ENCODE measurements at regions not wholly inside any gene's neighbourhood (a gene's known extent, or its start where the extent isn't known, plus 50 kb on each side); places are given as distances from the start of the nearest gene placed in this dataset.

DNA sequence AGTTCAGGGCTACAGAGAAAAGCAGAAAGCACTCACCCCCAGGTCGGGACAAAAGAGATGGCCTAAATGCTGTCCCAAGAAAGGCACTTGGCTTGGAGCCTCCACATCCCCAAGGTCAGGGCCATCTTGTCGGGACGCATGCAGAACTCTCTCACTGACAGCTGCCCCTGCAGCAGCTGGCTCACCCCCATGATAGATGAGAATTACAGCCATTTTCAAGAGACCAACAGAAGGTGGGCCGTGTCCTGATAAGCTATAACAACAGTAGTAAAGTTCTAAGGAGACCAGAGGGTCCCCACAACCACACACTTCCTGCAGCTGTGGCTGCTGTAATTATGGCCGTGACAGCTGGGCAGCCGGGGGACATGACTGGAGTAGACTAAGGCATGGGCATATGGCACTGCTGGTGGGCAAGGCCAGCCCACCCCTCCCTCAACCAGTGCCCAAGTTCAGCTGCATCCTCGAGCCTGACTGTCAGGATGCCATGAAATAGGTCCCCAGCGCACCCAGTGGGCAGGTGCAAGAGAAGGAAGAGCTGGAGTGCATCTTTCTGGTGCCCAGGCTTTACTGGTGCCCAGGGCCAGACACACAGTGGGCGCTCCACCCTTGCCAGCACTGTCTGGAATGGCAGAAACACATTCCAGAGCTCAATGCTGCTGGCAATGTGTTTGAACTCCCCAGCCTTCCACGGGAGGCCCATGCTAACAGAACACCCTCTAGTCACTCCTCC lies 436.7 kb upstream of the ZNF507 start:
- DNase-seq (ENCODE audit: low read depth): no peak
- no peak overlapping the region for H3K4me3 ChIP-seq (ENCODE audit: control insufficient read depth, low read depth, low read length)
- TF ChIP-seq, protein P1, sequence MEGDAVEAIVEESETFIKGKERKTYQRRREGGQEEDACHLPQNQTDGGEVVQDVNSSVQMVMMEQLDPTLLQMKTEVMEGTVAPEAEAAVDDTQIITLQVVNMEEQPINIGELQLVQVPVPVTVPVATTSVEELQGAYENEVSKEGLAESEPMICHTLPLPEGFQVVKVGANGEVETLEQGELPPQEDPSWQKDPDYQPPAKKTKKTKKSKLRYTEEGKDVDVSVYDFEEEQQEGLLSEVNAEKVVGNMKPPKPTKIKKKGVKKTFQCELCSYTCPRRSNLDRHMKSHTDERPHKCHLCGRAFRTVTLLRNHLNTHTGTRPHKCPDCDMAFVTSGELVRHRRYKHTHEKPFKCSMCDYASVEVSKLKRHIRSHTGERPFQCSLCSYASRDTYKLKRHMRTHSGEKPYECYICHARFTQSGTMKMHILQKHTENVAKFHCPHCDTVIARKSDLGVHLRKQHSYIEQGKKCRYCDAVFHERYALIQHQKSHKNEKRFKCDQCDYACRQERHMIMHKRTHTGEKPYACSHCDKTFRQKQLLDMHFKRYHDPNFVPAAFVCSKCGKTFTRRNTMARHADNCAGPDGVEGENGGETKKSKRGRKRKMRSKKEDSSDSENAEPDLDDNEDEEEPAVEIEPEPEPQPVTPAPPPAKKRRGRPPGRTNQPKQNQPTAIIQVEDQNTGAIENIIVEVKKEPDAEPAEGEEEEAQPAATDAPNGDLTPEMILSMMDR (IDR thresholded peaks at IDR 0.05; ENCODE audit: control insufficient read depth, insufficient read depth, low read depth, low read length, missing control alignments): no peak

DNA sequence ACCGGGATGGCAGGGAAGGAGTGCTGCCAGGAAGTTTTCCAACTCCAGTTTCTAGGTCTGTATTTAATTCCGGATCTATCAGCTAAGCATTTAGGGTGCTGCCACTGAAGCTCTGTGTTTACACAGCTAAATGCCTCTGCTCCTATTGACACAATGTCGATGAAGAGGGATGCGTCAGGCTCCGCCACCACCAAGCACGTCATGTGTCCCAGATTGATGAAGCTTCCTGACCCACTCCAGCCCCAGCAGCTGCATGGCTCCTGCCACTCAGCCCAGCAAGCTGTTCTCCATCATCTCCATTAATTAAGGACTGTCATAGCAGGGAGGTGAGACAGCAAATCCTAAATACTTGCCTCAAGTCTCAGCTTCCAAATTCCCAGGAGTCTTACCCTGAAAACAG lies 435.2 kb upstream of the ZNF507 start:
- TF ChIP-seq, protein P1 (IDR thresholded peaks at IDR 0.05; ENCODE audit: control insufficient read depth, insufficient read depth, low read depth, low read length, missing control alignments): no peak
- DNase-seq (ENCODE audit: low read depth): no peak
- H3K4me3 ChIP-seq (ENCODE audit: control insufficient read depth, low read depth, low read length): no peak overlapping the region

DNA sequence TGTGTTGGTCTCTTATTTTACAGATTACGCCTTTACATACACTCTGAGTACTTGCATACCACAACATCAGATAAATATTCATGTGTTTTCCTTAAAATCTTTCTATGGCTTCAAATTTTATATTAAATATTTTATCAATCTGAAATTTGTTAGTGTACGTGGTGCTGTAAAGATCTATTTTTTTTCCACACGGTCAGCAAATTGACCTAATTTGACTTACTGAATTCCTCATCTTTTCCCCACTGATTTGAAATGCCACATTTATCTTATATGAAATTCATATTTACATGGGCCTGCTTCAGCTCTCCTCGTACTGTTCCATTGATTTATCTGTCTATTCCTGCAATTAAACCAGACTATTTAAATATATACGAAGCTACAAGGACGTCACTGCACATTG lies 433.8 kb upstream of the ZNF507 start:
- no peak for DNase-seq (ENCODE audit: low read depth)
- no peak overlapping the region for H3K4me3 ChIP-seq (ENCODE audit: control insufficient read depth, low read depth, low read length)
- TF ChIP-seq, protein P1 (IDR thresholded peaks at IDR 0.05; ENCODE audit: control insufficient read depth, insufficient read depth, low read depth, low read length, missing control alignments): no peak

DNA sequence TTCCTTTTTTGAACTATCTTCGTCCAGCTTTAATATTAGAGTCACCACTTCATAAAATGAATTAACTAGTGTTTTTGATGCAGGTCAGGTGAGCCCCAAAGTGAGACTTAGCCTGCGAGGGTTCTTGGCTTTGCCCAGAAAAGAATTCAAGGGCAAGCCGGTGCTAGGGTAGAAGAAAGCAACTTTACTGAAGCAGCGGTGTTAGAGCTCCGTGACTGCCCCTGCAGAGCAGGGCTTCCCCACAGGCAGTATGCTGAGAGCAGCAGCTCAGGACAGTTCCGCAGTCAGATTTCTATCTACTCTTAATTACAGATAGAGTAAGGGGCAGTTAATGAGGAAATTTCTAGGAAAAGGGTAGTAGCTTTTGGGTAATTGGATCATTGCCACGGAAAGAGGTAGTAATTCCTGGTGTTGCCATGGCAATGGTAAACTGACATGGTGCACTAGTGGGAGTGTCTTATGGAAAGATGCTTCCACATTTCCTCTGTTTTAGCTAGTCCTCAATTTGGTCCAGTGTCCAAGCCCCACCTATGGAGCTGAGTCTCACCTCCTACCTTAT lies 432.2 kb upstream of the ZNF507 start:
- no peak overlapping the region for H3K4me3 ChIP-seq (ENCODE audit: control insufficient read depth, low read depth, low read length)
- TF ChIP-seq, protein P1 (IDR thresholded peaks at IDR 0.05; ENCODE audit: control insufficient read depth, insufficient read depth, low read depth, low read length, missing control alignments): no peak
- DNase-seq (ENCODE audit: low read depth): no peak

DNA sequence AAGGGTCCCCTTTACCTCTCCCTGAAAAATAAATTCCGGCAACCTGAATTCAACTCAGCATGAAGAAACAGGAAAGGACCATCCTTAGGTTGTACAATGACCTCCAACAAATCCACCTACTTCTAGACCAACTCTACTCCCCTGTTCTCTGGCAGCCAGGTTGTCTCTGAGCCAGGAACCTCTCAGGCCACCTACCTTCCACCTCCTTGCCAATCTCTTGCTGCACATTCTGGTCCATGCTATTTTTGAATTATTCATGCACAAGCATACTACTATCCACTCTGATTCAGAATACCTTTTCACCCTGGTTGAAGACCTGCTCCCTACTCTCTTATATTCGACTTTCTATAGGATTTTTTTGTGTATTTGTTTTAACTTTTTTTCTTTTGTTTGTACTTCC lies 415.0 kb upstream of the ZNF507 start:
- TF ChIP-seq, protein P1 (IDR thresholded peaks at IDR 0.05; ENCODE audit: control insufficient read depth, insufficient read depth, low read depth, low read length, missing control alignments): no peak
- no peak for DNase-seq (ENCODE audit: low read depth)
- no peak overlapping the region for H3K4me3 ChIP-seq (ENCODE audit: control insufficient read depth, low read depth, low read length)

DNA sequence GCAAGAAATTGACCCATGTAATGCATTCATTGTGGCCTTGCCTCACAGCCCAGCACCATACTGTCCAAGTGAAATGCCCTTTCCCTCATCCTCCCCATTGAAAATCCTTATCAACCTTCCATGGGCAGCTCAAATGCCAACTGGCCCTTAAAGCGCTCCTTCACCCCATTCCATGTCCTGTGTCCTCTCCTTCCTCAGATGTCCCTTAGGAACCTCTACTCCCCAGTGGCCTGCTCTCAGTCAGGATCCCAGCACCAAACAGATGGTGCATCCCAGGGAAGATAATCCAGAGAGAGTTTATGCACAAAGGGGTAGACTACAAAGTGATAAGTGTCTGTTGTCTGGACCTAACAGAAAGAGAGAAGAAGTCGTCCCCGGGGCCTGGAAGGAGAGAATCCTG lies 407.4 kb upstream of the ZNF507 start:
- DNase-seq (ENCODE audit: low read depth): no peak
- TF ChIP-seq, protein P1 (IDR thresholded peaks at IDR 0.05; ENCODE audit: control insufficient read depth, insufficient read depth, low read depth, low read length, missing control alignments): no peak
- no peak overlapping the region for H3K4me3 ChIP-seq (ENCODE audit: control insufficient read depth, low read depth, low read length)

Data from AG09309 (cell line).